GM21825 (cell line): ENCODE measurements at regions not wholly inside any gene's neighbourhood (a gene's known extent, or its start where the extent isn't known, plus 50 kb on each side); places are given as distances from the start of the nearest gene placed in this dataset.

Experiments used
- ATAC-seq: cut with Tn5 transposase; IDR thresholded peaks from one replicate; pipeline ENCODE4 v1.9.1; 2021; ENCODE audit warnings: mild to moderate bottlenecking, moderate library complexity; ENCODE audit not compliant: unreplicated experiment

GRCh38 chr9:95629585-95629984 is 112.8 kb upstream of the PTCH1 start:
- no peak for ATAC-seq

GRCh38 chr9:95627802-95628201 is 111.0 kb upstream of the PTCH1 start:
- no peak for ATAC-seq

- ATAC-seq, result no peak
These were observed 110.3 kb upstream of the PTCH1 start for GRCh38 chr9:95626885-95627558.

GRCh38 chr9:95626341-95626740 is 109.6 kb upstream of the PTCH1 start:
- ATAC-seq, result no peak

- no peak for ATAC-seq
These were observed 106.9 kb upstream of the PTCH1 start for GRCh38 chr9:95623640-95624039.

- no peak for ATAC-seq
These were observed 104.0 kb upstream of the PTCH1 start for GRCh38 chr9:95620722-95621121.

GRCh38 chr9:95620314-95620713 is 103.5 kb upstream of the PTCH1 start:
- ATAC-seq, result no peak

GRCh38 chr9:95615246-95615645 is 98.5 kb upstream of the PTCH1 start:
- no peak for ATAC-seq

- no peak for ATAC-seq
These were observed 96.9 kb upstream of the PTCH1 start for GRCh38 chr9:95613670-95614069.

GRCh38 chr9:95611354-95611753 is 94.6 kb upstream of the PTCH1 start:
- no peak for ATAC-seq

- no peak for ATAC-seq
These were observed 93.4 kb upstream of the PTCH1 start for GRCh38 chr9:95610006-95610785.

- no peak for ATAC-seq
These were observed 92.7 kb upstream of the PTCH1 start for GRCh38 chr9:95609426-95609825.

GRCh38 chr9:95608341-95608740 is 91.6 kb upstream of the PTCH1 start:
- ATAC-seq, result no peak

- ATAC-seq, result no peak
These were observed 90.7 kb upstream of the PTCH1 start for GRCh38 chr9:95607507-95607906.

- no peak for ATAC-seq
These were observed 89.9 kb upstream of the PTCH1 start for GRCh38 chr9:95606489-95607350.

GRCh38 chr9:95605816-95606488 is 89.2 kb upstream of the PTCH1 start:
- no peak for ATAC-seq

- no peak for ATAC-seq
These were observed 88.3 kb upstream of the PTCH1 start for GRCh38 chr9:95605101-95605500.

GRCh38 chr9:95598236-95598635 is 81.5 kb upstream of the PTCH1 start:
- ATAC-seq, result no peak

- no peak for ATAC-seq
These were observed 79.0 kb upstream of the PTCH1 start for GRCh38 chr9:95595721-95596295.

- no peak for ATAC-seq
These were observed 76.2 kb upstream of the PTCH1 start for GRCh38 chr9:95592931-95593330.
